Gastroesophageal sphincter (tissue), 4 donors: ENCODE measurements at regions not wholly inside any gene's neighbourhood (a gene's known extent, or its start where the extent isn't known, plus 50 kb on each side); places are given as distances from the start of the nearest gene placed in this dataset.

ENCODE experiments used
- ATAC-seq: fragments of 150-250 bp; one replicate; pipeline ENCODE4 v1.9.1; 2016; ENCODE audit warnings: mild to moderate bottlenecking, moderate library complexity
- H3K27ac ChIP-seq, 4 donors: fragments of 200-600 bp; sonication (generic) in 3 of 4; 1 replicate in 3 of 4; 2 replicates in 1 of 4; pipeline ENCODE4 v1.5.1; 2016 to 2019
- H3K27me3 ChIP-seq: fragments of 200-600 bp; sonication (generic); one replicate; pipeline ENCODE4 v1.5.1; 2019
- H3K36me3 ChIP-seq, 2 donors: fragments of 200-600 bp; sonication (generic); one replicate each; pipeline ENCODE4 v1.5.1; 2019; ENCODE audit warnings: control low read depth in 1 of 2
- H3K4me1 ChIP-seq, 3 donors: fragments of 200-600 bp; sonication (generic); 1 replicate in 2 of 3; 2 replicates in 1 of 3; pipeline ENCODE4 v1.5.1; 2016 to 2019; ENCODE audit warnings: control low read depth in 2 of 3
- H3K4me3 ChIP-seq, 2 donors: fragments of 200-600 bp; sonication (generic); one replicate each; pipeline ENCODE4 v1.5.1; 2019; ENCODE audit warnings: mild to moderate bottlenecking in 1 of 2, moderate library complexity in 1 of 2
- H3K9me3 ChIP-seq, 3 donors: fragments of 200-600 bp; sonication (generic); one replicate each; pipeline ENCODE4 v1.5.1; 2017 to 2019; ENCODE audit warnings: control low read depth in 2 of 3
- CTCF ChIP-seq, 4 experiments: fragments of 200-600 bp in 2 of 4; fragments of 450-650 bp in 2 of 4; sonication (generic) in 1 of 4; IDR thresholded peaks; one replicate each; pipeline ENCODE4 v1.5.1; 2017 to 2019; ENCODE audit warnings: antibody characterized with exemption in 4 of 4, mild to moderate bottlenecking in 2 of 4, moderate library complexity in 2 of 4
- EP300 ChIP-seq: sonication (generic); formaldehyde crosslinking; IDR thresholded peaks from one replicate; pipeline ENCODE4 v1.6.1; 2017; ENCODE audit warnings: antibody characterized with exemption, mild to moderate bottlenecking
- POLR2A ChIP-seq, 2 donors: fragments of 450-650 bp; IDR thresholded peaks; one replicate each; pipeline ENCODE4 v1.6.1; 2017; ENCODE audit warnings: antibody characterized with exemption in 2 of 2, mild to moderate bottlenecking in 2 of 2, moderate library complexity in 1 of 2
- POLR2AphosphoS5 ChIP-seq: sonication (generic); formaldehyde crosslinking; IDR thresholded peaks from one replicate; pipeline ENCODE4 v1.6.1; 2017; ENCODE audit warnings: antibody characterized with exemption
- WGBS, 2 donors: methylation state at CpG; one replicate each; pipeline ENCODE4 v1.1.5; 2018; ENCODE audit warnings: low coverage in 1 of 2; 5-methylcytosine and 5-hydroxymethylcytosine counted together

DNA sequence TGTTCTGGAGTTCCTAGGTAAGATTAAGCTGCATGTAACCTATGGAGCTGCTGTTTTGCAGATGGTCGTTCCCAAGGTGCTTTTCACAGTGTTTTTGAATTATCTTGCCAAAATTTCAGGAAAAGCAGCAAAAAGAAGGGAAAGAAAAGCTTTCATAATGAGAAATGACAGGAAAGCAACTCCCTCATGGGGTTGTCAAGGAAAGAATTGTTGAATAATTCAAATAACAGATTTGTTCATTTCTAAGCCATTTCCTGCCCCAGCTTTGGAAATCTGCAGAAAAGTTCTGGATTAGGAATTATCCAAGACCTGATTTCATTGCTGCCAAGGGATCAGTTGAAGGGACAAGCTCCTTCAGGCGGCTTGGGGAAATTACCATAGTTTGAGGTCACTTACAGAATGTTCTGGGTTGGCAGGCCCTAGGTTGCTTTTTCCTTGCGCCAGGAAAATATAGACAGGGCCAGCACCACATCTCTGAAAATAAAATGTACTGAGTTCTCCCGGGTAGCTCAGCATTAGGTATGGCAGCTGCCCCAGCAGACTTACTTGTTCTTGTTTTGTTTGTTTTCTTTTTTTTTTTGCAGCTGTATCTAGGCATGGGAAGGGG lies 354.7 kb downstream of the STIM2 start:
- no peak overlapping the region for H3K27ac ChIP-seq
- ATAC-seq: no peak

GRCh38 chr4:27217261-27217769 lies 356.7 kb downstream of the STIM2 start:
- Histone ChIP-seq H3K4me1 (no peaks in the 10 kb centered on the region), H3K27ac (no peak overlapping the region), H3K27me3 (no peaks in the 10 kb centered on the region), H3K4me3 (no peak overlapping the region), H3K9me3 (no peaks in the 10 kb centered on the region), H3K36me3 (no peaks in the 10 kb centered on the region)
- 19 to 34% methylated on average over 2 of the region's 2 CpGs for WGBS, 2 donors
- ATAC-seq: no peak
- TF ChIP-seq CTCF (IDR thresholded peaks at IDR 0.05): no peak

More for the DNA sequence above, 354.7 kb downstream of the STIM2 start:
- no peaks in the 10 kb centered on the region for H3K27me3 ChIP-seq
- H3K4me3 ChIP-seq: no peak overlapping the region
- H3K36me3 ChIP-seq: no peaks in the 10 kb centered on the region
- no peaks in the 10 kb centered on the region for H3K9me3 ChIP-seq
- 56 to 79% methylated on average over 2 to 3 of the region's 4 CpGs for WGBS, 2 donors
- no peak for TF ChIP-seq CTCF (IDR thresholded peaks at IDR 0.05)
- TF ChIP-seq POLR2A (IDR thresholded peaks at IDR 0.05): no peak
- TF ChIP-seq EP300: no peak
- no peaks in the 10 kb centered on the region for H3K4me1 ChIP-seq

GRCh38 chr4:27218013-27218412 lies 357.4 kb downstream of the STIM2 start:
- H3K4me3 ChIP-seq: no peak overlapping the region
- no peak for TF ChIP-seq POLR2A (IDR thresholded peaks at IDR 0.05)
- TF ChIP-seq CTCF (IDR thresholded peaks at IDR 0.05): no peak
- TF ChIP-seq EP300: no peak
- TF ChIP-seq POLR2AphosphoS5: no peak
- WGBS, 2 donors: 53 to 61% methylated on average over 2 of the region's 2 CpGs
- no peaks in the 10 kb centered on the region for H3K4me1 ChIP-seq
- no peak overlapping the region for H3K27ac ChIP-seq
- no peaks in the 10 kb centered on the region for H3K36me3 ChIP-seq
- ATAC-seq: no peak
- no peaks in the 10 kb centered on the region for H3K9me3 ChIP-seq
- no peaks in the 10 kb centered on the region for H3K27me3 ChIP-seq

GRCh38 chr4:27223326-27223725 lies 362.7 kb downstream of the STIM2 start:
- H3K9me3 ChIP-seq: no peaks in the 10 kb centered on the region
- H3K36me3 ChIP-seq: no peaks in the 10 kb centered on the region
- H3K27me3 ChIP-seq: no peaks in the 10 kb centered on the region
- no peak overlapping the region for H3K4me3 ChIP-seq
- TF ChIP-seq CTCF (IDR thresholded peaks at IDR 0.05) (no peak), POLR2AphosphoS5 (no peak), POLR2A (IDR thresholded peaks at IDR 0.05) (no peak)
- no peaks in the 10 kb centered on the region for H3K4me1 ChIP-seq
- ATAC-seq: no peak
- 64 to 71% methylated on average over 2 of the region's 2 CpGs for WGBS, 2 donors
- H3K27ac ChIP-seq: no peak overlapping the region

- H3K4me1 ChIP-seq: no peaks in the 10 kb centered on the region
- ATAC-seq: no peak
- H3K4me3 ChIP-seq: no peak overlapping the region
- TF ChIP-seq EP300 (no peak), POLR2A (IDR thresholded peaks at IDR 0.05) (no peak), POLR2AphosphoS5 (no peak), CTCF (IDR thresholded peaks at IDR 0.05) (no peak)
- no peaks in the 10 kb centered on the region for H3K9me3 ChIP-seq
- H3K27ac ChIP-seq: no peak overlapping the region
- no peaks in the 10 kb centered on the region for H3K27me3 ChIP-seq
- no peaks in the 10 kb centered on the region for H3K36me3 ChIP-seq
- 65 to 75% methylated on average over 2 to 3 of the region's 3 CpGs for WGBS, 2 donors
Observed at GRCh38 chr4:27233531-27233930, 372.9 kb downstream of the STIM2 start.
